PC-9 (cell line): ENCODE measurements at regions not wholly inside any gene's neighbourhood (a gene's known extent, or its start where the extent isn't known, plus 50 kb on each side); places are given as distances from the start of the nearest gene placed in this dataset.

Source experiments
- EZH2 ChIP-seq: fragments of 200-600 bp; sonication (generic); IDR thresholded peaks from 2 replicates; pipeline ENCODE4 v1.8.0; 2017; ENCODE audit warnings: antibody characterized with exemption, low read depth
- TF ChIP-seq, protein P1 (sequence below): fragments of 200-600 bp; sonication (generic); conservative IDR thresholded peaks from 2 replicates; pipeline ENCODE4 v1.6.1; 2017; ENCODE audit warnings: mixed run types, antibody characterized with exemption, mild to moderate bottlenecking, moderate library complexity

DNA sequence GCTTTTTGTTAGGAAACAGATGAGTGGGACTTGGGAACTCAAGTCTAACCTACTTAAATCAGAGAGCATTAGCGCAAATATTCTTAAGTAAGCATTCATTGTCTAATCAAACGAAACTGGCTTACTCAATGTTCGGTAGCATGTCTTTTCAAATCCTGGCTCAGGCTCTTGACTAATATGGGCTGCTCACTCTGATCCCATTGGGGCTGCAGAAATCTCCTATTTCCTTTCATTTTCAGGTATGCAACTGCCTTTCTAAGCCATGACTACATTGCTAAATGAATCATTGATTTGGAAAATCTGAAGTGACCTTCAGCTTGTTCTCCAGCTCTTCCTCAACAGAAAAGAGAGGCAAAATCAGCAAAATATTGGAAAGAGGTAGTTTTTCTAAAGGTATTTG, 2084.4 kb upstream of the PIK3C3 start:
- TF ChIP-seq, protein P1, sequence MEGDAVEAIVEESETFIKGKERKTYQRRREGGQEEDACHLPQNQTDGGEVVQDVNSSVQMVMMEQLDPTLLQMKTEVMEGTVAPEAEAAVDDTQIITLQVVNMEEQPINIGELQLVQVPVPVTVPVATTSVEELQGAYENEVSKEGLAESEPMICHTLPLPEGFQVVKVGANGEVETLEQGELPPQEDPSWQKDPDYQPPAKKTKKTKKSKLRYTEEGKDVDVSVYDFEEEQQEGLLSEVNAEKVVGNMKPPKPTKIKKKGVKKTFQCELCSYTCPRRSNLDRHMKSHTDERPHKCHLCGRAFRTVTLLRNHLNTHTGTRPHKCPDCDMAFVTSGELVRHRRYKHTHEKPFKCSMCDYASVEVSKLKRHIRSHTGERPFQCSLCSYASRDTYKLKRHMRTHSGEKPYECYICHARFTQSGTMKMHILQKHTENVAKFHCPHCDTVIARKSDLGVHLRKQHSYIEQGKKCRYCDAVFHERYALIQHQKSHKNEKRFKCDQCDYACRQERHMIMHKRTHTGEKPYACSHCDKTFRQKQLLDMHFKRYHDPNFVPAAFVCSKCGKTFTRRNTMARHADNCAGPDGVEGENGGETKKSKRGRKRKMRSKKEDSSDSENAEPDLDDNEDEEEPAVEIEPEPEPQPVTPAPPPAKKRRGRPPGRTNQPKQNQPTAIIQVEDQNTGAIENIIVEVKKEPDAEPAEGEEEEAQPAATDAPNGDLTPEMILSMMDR, result no peak
- no peak for TF ChIP-seq EZH2
